Spinal cord (tissue), 9 donors: ENCODE measurements at regions not wholly inside any gene's neighbourhood (a gene's known extent, or its start where the extent isn't known, plus 50 kb on each side); places are given as distances from the start of the nearest gene placed in this dataset.
A peak's percentile ranks its signal among the peaks of the same experiment; 100 is the strongest.
"Not testable (repeated sequence)": the region's sequence is repeated elsewhere in the genome, so short reads cannot be mapped to it uniquely, and the experiment has no call there.

Experiments used
- DNase-seq, 6 donors: peaks; one replicate each; pipeline versions ENCODE4 v3.0.0 to v3.0.0-alpha.2; 2013 to 2015; ENCODE audit warnings: low spot score in 6 of 6, low read depth in 4 of 6
- H3K27ac ChIP-seq: one replicate; pipeline ENCODE4 v1.5.1; 2013; ENCODE audit warnings: low read depth, low read length, control low read depth
- H3K27me3 ChIP-seq: one replicate; pipeline ENCODE4 v1.6.1; 2013; ENCODE audit warnings: low read length; ENCODE audit not compliant: control insufficient read depth, insufficient read depth
- H3K36me3 ChIP-seq: one replicate; pipeline ENCODE4 v1.6.1; 2013; ENCODE audit warnings: low read length; ENCODE audit not compliant: control insufficient read depth, insufficient read depth
- H3K4me1 ChIP-seq: one replicate; pipeline ENCODE4 v1.6.1; 2013; ENCODE audit warnings: low read length; ENCODE audit not compliant: control insufficient read depth, insufficient read depth
- H3K4me3 ChIP-seq: one replicate; pipeline ENCODE4 v1.5.1; 2013; ENCODE audit warnings: low read depth, low read length, control low read depth
- H3K9me3 ChIP-seq: one replicate; pipeline ENCODE4 v1.6.1; 2013; ENCODE audit warnings: low read length; ENCODE audit not compliant: control insufficient read depth, insufficient read depth
- WGBS: methylation state at CpG from one replicate; pipeline ENCODE4 v1.1.5; 2013; ENCODE audit warnings: missing lambda C conversion rate; ENCODE audit not compliant: insufficient coverage; 5-methylcytosine and 5-hydroxymethylcytosine counted together
- donor health status: healthy.

- H3K27ac ChIP-seq, H3K4me1 ChIP-seq, H3K9me3 ChIP-seq, H3K36me3 ChIP-seq, DNase-seq, H3K4me3 ChIP-seq, H3K27me3 ChIP-seq: not testable (repeated sequence)
- 96% methylated on average over 4 of the region's 13 CpGs for WGBS
Measured at GRCh38 chr14:43492359-43492758, 1014.7 kb downstream of the FSCB start.

GRCh38 chr14:43483415-43483814 lies 1023.7 kb downstream of the FSCB start:
- H3K36me3 ChIP-seq, result no peaks in the 10 kb centered on the region
- H3K27me3 ChIP-seq, result no peaks in the 10 kb centered on the region
- WGBS, result no CpG with 5 or more reads among the region's 3 CpGs
- DNase-seq, result no peak
- no peaks in the 10 kb centered on the region for H3K4me1 ChIP-seq
- H3K27ac ChIP-seq, result no peak overlapping the region
- H3K4me3 ChIP-seq, result no peak overlapping the region
- no peaks in the 10 kb centered on the region for H3K9me3 ChIP-seq

GRCh38 chr14:43481864-43482263 lies 1025.2 kb downstream of the FSCB start:
- Histone ChIP-seq H3K27ac (no peak overlapping the region), H3K4me1 (no peaks in the 10 kb centered on the region), H3K36me3 (no peaks in the 10 kb centered on the region), H3K9me3 (no peaks in the 10 kb centered on the region), H3K4me3 (no peak overlapping the region), H3K27me3 (no peaks in the 10 kb centered on the region)
- WGBS, result no CpG with 5 or more reads among the region's 2 CpGs
- DNase-seq, result no peak

GRCh38 chr14:43480976-43481375 lies 1026.1 kb downstream of the FSCB start:
- no CpG with 5 or more reads among the region's 1 CpG for WGBS
- Histone ChIP-seq H3K9me3 (no peaks in the 10 kb centered on the region), H3K36me3 (no peaks in the 10 kb centered on the region), H3K4me1 (no peaks in the 10 kb centered on the region), H3K4me3 (no peak overlapping the region), H3K27me3 (no peaks in the 10 kb centered on the region), H3K27ac (no peak overlapping the region)
- DNase-seq, result no peak

GRCh38 chr14:43479596-43480195 lies 1027.4 kb downstream of the FSCB start:
- Histone ChIP-seq H3K4me3 (no peak overlapping the region), H3K9me3 (no peaks in the 10 kb centered on the region), H3K4me1 (no peaks in the 10 kb centered on the region), H3K27me3 (no peaks in the 10 kb centered on the region), H3K36me3 (no peaks in the 10 kb centered on the region), H3K27ac (no peak overlapping the region)
- WGBS, result 17% methylated on average over 1 of the region's 2 CpGs
- DNase-seq, result peak in 2 of 6 donors; percentile 17 to 54

GRCh38 chr14:43476822-43477221 lies 1030.3 kb downstream of the FSCB start:
- Histone ChIP-seq H3K36me3 (no peaks in the 10 kb centered on the region), H3K4me3 (no peak overlapping the region), H3K27me3 (no peaks in the 10 kb centered on the region), H3K4me1 (no peaks in the 10 kb centered on the region), H3K27ac (no peak overlapping the region), H3K9me3 (no peaks in the 10 kb centered on the region)
- 71% methylated on average over 1 of the region's 2 CpGs for WGBS
- DNase-seq, result no peak

- Histone ChIP-seq H3K4me1 (no peaks in the 10 kb centered on the region), H3K9me3 (no peaks in the 10 kb centered on the region), H3K27ac (no peak overlapping the region), H3K36me3 (no peaks in the 10 kb centered on the region), H3K4me3 (no peak overlapping the region), H3K27me3 (no peaks in the 10 kb centered on the region)
- DNase-seq, result peak in 1 of 6 donors; percentile 1
Measured at GRCh38 chr14:43475757-43476156, 1031.3 kb downstream of the FSCB start.

GRCh38 chr14:43471595-43471994 lies 1035.5 kb downstream of the FSCB start:
- no peaks in the 10 kb centered on the region for H3K4me1 ChIP-seq
- no peak overlapping the region for H3K4me3 ChIP-seq
- H3K27me3 ChIP-seq, result no peaks in the 10 kb centered on the region
- DNase-seq, result no peak
- no peaks in the 10 kb centered on the region for H3K9me3 ChIP-seq
- H3K36me3 ChIP-seq, result no peaks in the 10 kb centered on the region
- no peak overlapping the region for H3K27ac ChIP-seq
- 57% methylated on average over 1 of the region's 1 CpG for WGBS

- Histone ChIP-seq H3K4me3 (no peak overlapping the region), H3K4me1 (no peaks in the 10 kb centered on the region), H3K27ac (no peak overlapping the region), H3K27me3 (no peaks in the 10 kb centered on the region), H3K36me3 (no peaks in the 10 kb centered on the region), H3K9me3 (peaks cover 1% of the 10 kb centered on the region)
- no CpG with 5 or more reads among the region's 1 CpG for WGBS
- no peak for DNase-seq
Measured at GRCh38 chr14:43464968-43465367, 1042.1 kb downstream of the FSCB start.

GRCh38 chr14:43449291-43449690 lies 1057.8 kb downstream of the FSCB start:
- DNase-seq, result no peak
- H3K9me3 ChIP-seq, result no peaks in the 10 kb centered on the region
- WGBS, result 67% methylated on average over 1 of the region's 5 CpGs

More at GRCh38 chr14:43449291-43449690, 1057.8 kb downstream of the FSCB start:
- H3K4me3 ChIP-seq, result no peak overlapping the region
- no peaks in the 10 kb centered on the region for H3K4me1 ChIP-seq
- H3K27me3 ChIP-seq, result no peaks in the 10 kb centered on the region
- no peaks in the 10 kb centered on the region for H3K36me3 ChIP-seq
- no peak overlapping the region for H3K27ac ChIP-seq
